ENCODE measurements at regions not wholly inside any gene's neighbourhood (a gene's known extent, or its start where the extent isn't known, plus 50 kb on each side); places are given as distances from the start of the nearest gene placed in this dataset.

GRCh38 chr14:101242442-101243385 lies 318.6 kb upstream of the DIO3 start:
- ATAC-seq (no peak), DNase-seq (no peak)
- no peak for TF ChIP-seq CTCF (IDR thresholded peaks at IDR 0.05)
- no peak for TF ChIP-seq POLR2A (IDR thresholded peaks at IDR 0.05)
- intact Hi-C loops (cut with DNase I) = no loop called here
- 55% methylated on average over 10 of the region's 22 CpGs for WGBS (ENCODE audit: insufficient coverage, low coverage, low lambda C conversion rate, missing lambda C conversion rate)
- Histone ChIP-seq H3K27ac (no peak overlapping the region), H3K27me3 (no peaks in the 10 kb centered on the region), H3K4me1 (no peaks in the 10 kb centered on the region), H3K9me3 (no peaks in the 10 kb centered on the region), H3K36me3 (no peaks in the 10 kb centered on the region), H3K4me3 (no peak overlapping the region)

- no peaks in the 10 kb centered on the region for H3K27me3 ChIP-seq
- DNase-seq (peak in 1 of 3 donors; percentile 23), ATAC-seq (no peak)
- no peaks in the 10 kb centered on the region for H3K4me1 ChIP-seq
- H3K36me3 ChIP-seq = no peaks in the 10 kb centered on the region
- intact Hi-C loops (cut with DNase I) = no loop called here
- WGBS (ENCODE audit: insufficient coverage, low coverage, low lambda C conversion rate, missing lambda C conversion rate) = 89% methylated on average over 17 of the region's 19 CpGs
- H3K4me3 ChIP-seq = no peak overlapping the region
- H3K9me3 ChIP-seq = no peaks in the 10 kb centered on the region
- TF ChIP-seq CTCF (IDR thresholded peaks at IDR 0.05) (no peak), POLR2A (IDR thresholded peaks at IDR 0.05) (no peak)
- H3K27ac ChIP-seq = no peak overlapping the region
These were observed 317.5 kb upstream of the DIO3 start for GRCh38 chr14:101243587-101244338.

- ATAC-seq (no peak), DNase-seq (peak in 1 of 3 donors; percentile 41)
- H3K36me3 ChIP-seq = no peaks in the 10 kb centered on the region
- no peaks in the 10 kb centered on the region for H3K27me3 ChIP-seq
- intact Hi-C loops (cut with DNase I) = no loop called here
- no peaks in the 10 kb centered on the region for H3K9me3 ChIP-seq
- H3K4me1 ChIP-seq = no peaks in the 10 kb centered on the region
- no peak overlapping the region for H3K27ac ChIP-seq
- TF ChIP-seq CTCF (IDR thresholded peaks at IDR 0.05) = no peak
- TF ChIP-seq POLR2A (IDR thresholded peaks at IDR 0.05) = no peak
- WGBS (ENCODE audit: insufficient coverage, low coverage, low lambda C conversion rate, missing lambda C conversion rate) = 85% methylated on average over 14 of the region's 26 CpGs
- no peak overlapping the region for H3K4me3 ChIP-seq
These were observed 314.1 kb upstream of the DIO3 start for GRCh38 chr14:101246894-101247841.

Measured in right lobe of liver (tissue), 6 donors.